Testis (tissue), 2 donors: ENCODE measurements at regions not wholly inside any gene's neighbourhood (a gene's known extent, or its start where the extent isn't known, plus 50 kb on each side); places are given as distances from the start of the nearest gene placed in this dataset.

Experiments used
- DNase-seq: peaks from one replicate; pipeline ENCODE4 v3.0.0-alpha.2; 2019
- H3K27ac ChIP-seq, 2 donors: fragments of 200-600 bp; sonication (generic); one replicate each; pipeline ENCODE4 v1.5.1; 2019
- H3K27me3 ChIP-seq: fragments of 200-600 bp; sonication (generic); one replicate; pipeline ENCODE4 v1.5.1; 2019
- H3K36me3 ChIP-seq: fragments of 200-600 bp; sonication (generic); one replicate; pipeline ENCODE4 v1.5.1; 2017; ENCODE audit warnings: low read depth; ENCODE audit errors: missing control alignments
- H3K4me1 ChIP-seq: fragments of 200-600 bp; sonication (generic); one replicate; pipeline ENCODE4 v1.5.1; 2019
- H3K4me3 ChIP-seq, 2 donors: fragments of 200-600 bp; sonication (generic); one replicate each; pipeline ENCODE4 v1.5.1; 2017 to 2019
- H3K9me3 ChIP-seq: fragments of 200-600 bp; sonication (generic); one replicate; pipeline ENCODE4 v1.5.1; 2017
- POLR2A ChIP-seq: fragments of 450-650 bp; IDR thresholded peaks from one replicate; pipeline ENCODE4 v1.6.1; 2017; ENCODE audit warnings: antibody characterized with exemption, mild to moderate bottlenecking, moderate library complexity
- WGBS, 2 donors: methylation state at CpG; one replicate each; pipeline ENCODE4 v1.1.5; 2018; 5-methylcytosine and 5-hydroxymethylcytosine counted together
- intact Hi-C: fragments of 100-400 bp; cut with DNase I; formaldehyde crosslinking; loops from one replicate; pipeline ENCODE4 v1.15.1; 2023; ENCODE audit warnings: low total_unique reads
- TF ChIP-seq, protein P1 (sequence below), 3 experiments: fragments of 450-650 bp in 2 of 3; fragments of 200-600 bp in 1 of 3; sonication (generic) in 1 of 3; IDR thresholded peaks; one replicate each; pipeline ENCODE4 v1.5.1; 2016 to 2019; ENCODE audit warnings: antibody characterized with exemption in 3 of 3, mild to moderate bottlenecking in 2 of 3, moderate library complexity in 1 of 3

- no peak overlapping the region for H3K4me3 ChIP-seq
- TF ChIP-seq, protein P1, sequence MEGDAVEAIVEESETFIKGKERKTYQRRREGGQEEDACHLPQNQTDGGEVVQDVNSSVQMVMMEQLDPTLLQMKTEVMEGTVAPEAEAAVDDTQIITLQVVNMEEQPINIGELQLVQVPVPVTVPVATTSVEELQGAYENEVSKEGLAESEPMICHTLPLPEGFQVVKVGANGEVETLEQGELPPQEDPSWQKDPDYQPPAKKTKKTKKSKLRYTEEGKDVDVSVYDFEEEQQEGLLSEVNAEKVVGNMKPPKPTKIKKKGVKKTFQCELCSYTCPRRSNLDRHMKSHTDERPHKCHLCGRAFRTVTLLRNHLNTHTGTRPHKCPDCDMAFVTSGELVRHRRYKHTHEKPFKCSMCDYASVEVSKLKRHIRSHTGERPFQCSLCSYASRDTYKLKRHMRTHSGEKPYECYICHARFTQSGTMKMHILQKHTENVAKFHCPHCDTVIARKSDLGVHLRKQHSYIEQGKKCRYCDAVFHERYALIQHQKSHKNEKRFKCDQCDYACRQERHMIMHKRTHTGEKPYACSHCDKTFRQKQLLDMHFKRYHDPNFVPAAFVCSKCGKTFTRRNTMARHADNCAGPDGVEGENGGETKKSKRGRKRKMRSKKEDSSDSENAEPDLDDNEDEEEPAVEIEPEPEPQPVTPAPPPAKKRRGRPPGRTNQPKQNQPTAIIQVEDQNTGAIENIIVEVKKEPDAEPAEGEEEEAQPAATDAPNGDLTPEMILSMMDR (IDR thresholded peaks at IDR 0.05), result no peak
- no peak for TF ChIP-seq POLR2A
- no peak for DNase-seq
- no peak overlapping the region for H3K27ac ChIP-seq
- intact Hi-C loops, result no loop called here
- no peaks in the 10 kb centered on the region for H3K9me3 ChIP-seq
- H3K36me3 ChIP-seq, result no peaks in the 10 kb centered on the region
- no peaks in the 10 kb centered on the region for H3K4me1 ChIP-seq
- no peaks in the 10 kb centered on the region for H3K27me3 ChIP-seq
Measured at GRCh38 chr4:124469981-124470380, 242.6 kb downstream of the ANKRD50 start.

- TF ChIP-seq, protein P1 (IDR thresholded peaks at IDR 0.05), result no peak
- TF ChIP-seq POLR2A, result no peak
- Histone ChIP-seq H3K4me3 (no peak overlapping the region), H3K27me3 (no peaks in the 10 kb centered on the region), H3K9me3 (no peaks in the 10 kb centered on the region), H3K36me3 (no peaks in the 10 kb centered on the region), H3K4me1 (peaks cover 10% of the 10 kb centered on the region), H3K27ac (no peak overlapping the region)
- intact Hi-C loops, result no loop called here
- DNase-seq, result no peak
- WGBS, 2 donors, result 30 to 34% methylated on average over 1 of the region's 1 CpG
Measured at GRCh38 chr4:124478470-124478869, 234.1 kb downstream of the ANKRD50 start.

DNA sequence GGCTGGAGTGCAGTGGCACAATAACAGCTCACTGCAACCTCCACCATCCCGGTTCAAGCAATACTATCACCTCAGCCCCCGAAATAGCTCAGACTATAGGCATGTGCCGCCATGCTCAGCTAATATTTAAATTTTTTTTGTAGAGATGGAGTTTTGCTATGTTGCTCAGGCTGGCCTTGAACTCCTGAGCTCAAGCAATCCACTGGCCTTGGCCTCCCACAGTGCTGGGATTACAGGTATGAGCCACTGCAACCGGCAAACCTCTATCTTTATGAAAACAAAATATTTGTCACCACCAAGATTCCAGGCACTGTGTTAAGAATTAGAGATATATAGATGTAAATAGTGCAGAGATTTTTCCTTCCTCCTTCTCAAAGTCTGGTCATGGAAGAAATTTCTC lies 232.5 kb downstream of the ANKRD50 start:
- H3K9me3 ChIP-seq, result no peaks in the 10 kb centered on the region
- no peak for TF ChIP-seq POLR2A
- TF ChIP-seq, protein P1 (IDR thresholded peaks at IDR 0.05), result no peak
- no peak overlapping the region for H3K27ac ChIP-seq
- H3K4me1 ChIP-seq, result peaks cover 10% of the 10 kb centered on the region
- 80 to 83% methylated on average over 4 of the region's 4 CpGs for WGBS, 2 donors
- intact Hi-C loops, result no loop called here
- no peak for DNase-seq
- H3K27me3 ChIP-seq, result no peaks in the 10 kb centered on the region
- no peak overlapping the region for H3K4me3 ChIP-seq
- H3K36me3 ChIP-seq, result no peaks in the 10 kb centered on the region

- WGBS, 2 donors, result 89 to 95% methylated on average over 3 of the region's 3 CpGs
- H3K4me1 ChIP-seq, result peaks cover 10% of the 10 kb centered on the region
- H3K4me3 ChIP-seq, result no peak overlapping the region
- no peak overlapping the region for H3K27ac ChIP-seq
- no peak for TF ChIP-seq POLR2A
- TF ChIP-seq, protein P1 (IDR thresholded peaks at IDR 0.05), result no peak
- intact Hi-C loops, result no loop called here
- no peaks in the 10 kb centered on the region for H3K36me3 ChIP-seq
- DNase-seq, result no peak
- no peaks in the 10 kb centered on the region for H3K27me3 ChIP-seq
- no peaks in the 10 kb centered on the region for H3K9me3 ChIP-seq
Measured at GRCh38 chr4:124481123-124481522, 231.4 kb downstream of the ANKRD50 start.

GRCh38 chr4:124483048-124483906 lies 229.3 kb downstream of the ANKRD50 start:
- Histone ChIP-seq H3K4me3 (no peak overlapping the region), H3K4me1 (peaks cover 2% of the 10 kb centered on the region), H3K27ac (no peak overlapping the region), H3K36me3 (no peaks in the 10 kb centered on the region), H3K27me3 (no peaks in the 10 kb centered on the region), H3K9me3 (no peaks in the 10 kb centered on the region)
- TF ChIP-seq, protein P1 (IDR thresholded peaks at IDR 0.05), result no peak
- TF ChIP-seq POLR2A, result no peak
- intact Hi-C loops, result no loop called here
- no peak for DNase-seq
- 46 to 57% methylated on average over 6 of the region's 6 CpGs for WGBS, 2 donors
